Neuronal stem cell (in vitro differentiated cells): ENCODE measurements at regions not wholly inside any gene's neighbourhood (a gene's known extent, or its start where the extent isn't known, plus 50 kb on each side); places are given as distances from the start of the nearest gene placed in this dataset.

Experiments
- DNase-seq: peaks from one replicate; pipeline ENCODE4 v3.0.0-alpha.2; 2013; ENCODE audit warnings: low spot score
- H2AFZ ChIP-seq: one replicate; pipeline ENCODE4 v1.6.1; 2013; ENCODE audit warnings: mild to moderate bottlenecking, low read length, inconsistent platforms
- H2AK5ac ChIP-seq: 2 replicates; pipeline ENCODE4 v1.6.1; 2013; ENCODE audit warnings: low read depth, mild to moderate bottlenecking, inconsistent platforms, low read length, moderate library complexity, mixed read lengths
- H2BK120ac ChIP-seq: 2 replicates; pipeline ENCODE4 v1.6.1; 2013; ENCODE audit warnings: low read depth, mild to moderate bottlenecking, inconsistent platforms, low read length, moderate library complexity, mixed read lengths
- H2BK12ac ChIP-seq: one replicate; pipeline ENCODE4 v1.6.1; 2013; ENCODE audit warnings: low read length, inconsistent platforms
- H2BK15ac ChIP-seq: 2 replicates; pipeline ENCODE4 v1.6.1; 2013; ENCODE audit warnings: mild to moderate bottlenecking, low read length, inconsistent platforms, mixed read lengths
- H2BK5ac ChIP-seq: one replicate; pipeline ENCODE4 v1.6.1; 2013; ENCODE audit warnings: inconsistent platforms, mild to moderate bottlenecking, low read length, moderate library complexity
- H3K14ac ChIP-seq: one replicate; pipeline ENCODE4 v1.6.1; 2013; ENCODE audit warnings: low read length, inconsistent platforms
- H3K18ac ChIP-seq: 2 replicates; pipeline ENCODE4 v1.6.1; 2013; ENCODE audit warnings: low read length, inconsistent platforms
- H3K23ac ChIP-seq: 2 replicates; pipeline ENCODE4 v1.6.1; 2013; ENCODE audit warnings: low read depth, mild to moderate bottlenecking, mixed read lengths, low read length, inconsistent platforms; ENCODE audit not compliant: poor library complexity
- H3K27ac ChIP-seq: replicated peaks from 3 replicates; pipeline ENCODE4 v1.5.1; 2013; ENCODE audit warnings: low read length, inconsistent platforms
- H3K27me3 ChIP-seq, 3 experiments: 2 replicates each; pipeline ENCODE4 v1.6.1; 2013; ENCODE audit warnings: low read length in 3 of 3, mild to moderate bottlenecking in 2 of 3, inconsistent platforms in 1 of 3, low read depth in 1 of 3, mixed read lengths in 1 of 3, moderate library complexity in 1 of 3; ENCODE audit not compliant: control insufficient read depth in 3 of 3, insufficient read depth in 3 of 3
- H3K36me3 ChIP-seq, 2 donors: replicated peaks in 1 of 2; 2 replicates each; pipeline ENCODE4 v1.6.1; 2013; ENCODE audit warnings: low read length in 2 of 2; ENCODE audit not compliant: control insufficient read depth in 2 of 2, insufficient read depth in 2 of 2
- H3K4ac ChIP-seq: 2 replicates; pipeline ENCODE4 v1.6.1; 2013; ENCODE audit warnings: inconsistent platforms, mild to moderate bottlenecking, low read length, moderate library complexity
- H3K4me1 ChIP-seq, 2 donors: 1 replicate in 1 of 2; 2 replicates in 1 of 2; pipeline ENCODE4 v1.6.1; 2013; ENCODE audit warnings: low read length in 2 of 2, low read depth in 1 of 2; ENCODE audit not compliant: control insufficient read depth in 2 of 2, insufficient read depth in 1 of 2
- H3K4me2 ChIP-seq: one replicate; pipeline ENCODE4 v1.6.1; 2013; ENCODE audit warnings: mild to moderate bottlenecking, low read length, inconsistent platforms; ENCODE audit not compliant: insufficient read depth, poor library complexity, severe bottlenecking
- H3K4me3 ChIP-seq, 2 donors: 2 replicates each; pipeline ENCODE4 v1.5.1; 2013; ENCODE audit warnings: low read length in 2 of 2, mild to moderate bottlenecking in 2 of 2, inconsistent platforms in 1 of 2, moderate library complexity in 1 of 2
- H3K79me1 ChIP-seq: one replicate; pipeline ENCODE4 v1.6.1; 2013; ENCODE audit warnings: low read depth, mild to moderate bottlenecking, inconsistent platforms, low read length, moderate library complexity
- H3K9ac ChIP-seq: one replicate; pipeline ENCODE4 v1.6.1; 2013; ENCODE audit warnings: mild to moderate bottlenecking, low read depth, low read length, inconsistent platforms; ENCODE audit not compliant: poor library complexity
- H3K9me3 ChIP-seq, 2 donors: replicated peaks in 1 of 2; 2 replicates each; pipeline versions ENCODE3 to v1.6.1; 2013; ENCODE audit warnings: low read length in 2 of 2, mild to moderate bottlenecking in 2 of 2, inconsistent platforms in 1 of 2, low read depth in 1 of 2, mixed read lengths in 1 of 2, moderate library complexity in 1 of 2; ENCODE audit not compliant: control insufficient read depth in 2 of 2, insufficient read depth in 1 of 2
- H4K8ac ChIP-seq: one replicate; pipeline ENCODE4 v1.6.1; 2013; ENCODE audit warnings: low read depth, mild to moderate bottlenecking, inconsistent platforms, low read length, moderate library complexity
- H4K91ac ChIP-seq: one replicate; pipeline ENCODE4 v1.6.1; 2013; ENCODE audit warnings: low read length, low read depth, mild to moderate bottlenecking, inconsistent platforms; ENCODE audit not compliant: poor library complexity
- WGBS, 2 donors: extraction: QIAGEN DNeasy Blood & Tissue Kit; methylation state at CpG; one replicate each; pipeline ENCODE4 v1.1.7; 2013; ENCODE audit warnings: missing lambda C conversion rate in 2 of 2, mixed read lengths in 1 of 2; ENCODE audit not compliant: insufficient read length in 2 of 2, insufficient replicate concordance in 1 of 2; ENCODE audit errors: extremely low coverage in 2 of 2; 5-methylcytosine and 5-hydroxymethylcytosine counted together

DNA sequence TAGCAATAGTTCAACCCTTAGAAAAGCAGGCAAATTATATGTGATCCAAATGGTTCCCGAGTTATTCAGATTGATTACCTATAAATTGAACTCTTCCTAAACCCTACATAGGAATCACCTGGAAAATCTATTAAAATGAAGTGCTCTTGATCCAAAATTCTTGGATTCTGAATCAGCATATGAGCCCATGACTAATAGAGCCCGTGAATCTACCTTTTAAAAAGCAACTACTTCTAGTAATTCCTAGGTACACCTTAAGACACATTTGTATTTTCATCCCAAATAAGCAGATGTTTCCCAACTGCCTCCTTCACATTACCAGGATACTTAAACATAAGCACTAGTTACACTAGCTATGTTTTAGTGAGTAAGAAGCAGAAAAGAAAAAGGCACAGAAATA, 1171.0 kb upstream of the GOT2 start:
- no peak overlapping the region for H3K4me2 ChIP-seq
- H2BK5ac ChIP-seq, result no peak overlapping the region
- no peak overlapping the region for H4K91ac ChIP-seq
- no peak overlapping the region for H3K14ac ChIP-seq
- H3K4me3 ChIP-seq, result no peak overlapping the region
- no peaks in the 10 kb centered on the region for H3K36me3 ChIP-seq
- H3K27ac ChIP-seq, result no peak overlapping the region
- H2BK120ac ChIP-seq, result no peak overlapping the region
- no CpG with 5 or more reads among the region's 2 CpGs for WGBS, 2 donors
- H4K8ac ChIP-seq, result no peak overlapping the region
- H3K9me3 ChIP-seq, result no peaks in the 10 kb centered on the region
- no peak overlapping the region for H2AK5ac ChIP-seq
- no peak for DNase-seq
- no peak overlapping the region for H3K18ac ChIP-seq
- H3K4ac ChIP-seq, result no peak overlapping the region
- no peak overlapping the region for H2AFZ ChIP-seq
- H2BK15ac ChIP-seq, result no peak overlapping the region
- no peak overlapping the region for H3K9ac ChIP-seq
- H3K79me1 ChIP-seq, result no peaks in the 10 kb centered on the region
- no peak overlapping the region for H3K23ac ChIP-seq
- peaks cover 0 to 3% of the 10 kb centered on the region in 2 donors for H3K4me1 ChIP-seq
- no peaks in the 10 kb centered on the region for H3K27me3 ChIP-seq
- H2BK12ac ChIP-seq, result no peak overlapping the region

DNA sequence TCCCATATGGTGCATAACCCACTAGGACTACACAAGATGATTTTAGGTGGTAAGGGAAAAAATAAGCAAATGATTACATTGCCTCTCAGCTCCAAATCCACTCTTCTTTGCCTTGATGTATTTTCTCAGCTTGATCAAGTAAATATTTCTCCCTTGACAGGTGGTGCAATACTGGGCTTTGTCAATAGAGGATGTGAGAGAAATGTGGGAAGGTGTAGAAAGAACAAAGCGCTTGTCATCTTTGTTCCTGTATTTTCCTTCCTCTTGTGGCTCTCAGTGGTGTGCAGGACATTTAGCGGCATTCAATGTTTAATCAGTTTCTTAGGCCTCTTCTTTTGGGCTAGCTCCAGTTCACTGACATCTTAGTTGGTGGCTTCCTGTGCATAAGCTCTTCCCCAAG, 1165.8 kb upstream of the GOT2 start:
- Histone ChIP-seq H3K14ac (no peak overlapping the region), H2AK5ac (no peak overlapping the region), H2AFZ (no peak overlapping the region), H3K23ac (no peak overlapping the region), H3K27ac (no peak overlapping the region), H2BK15ac (no peak overlapping the region), H3K18ac (no peak overlapping the region), H2BK12ac (no peak overlapping the region), H3K4me1 (peaks cover 0 to 2% of the 10 kb centered on the region in 2 donors), H4K8ac (no peak overlapping the region), H3K27me3 (no peaks in the 10 kb centered on the region), H3K9ac (no peak overlapping the region), H2BK5ac (no peak overlapping the region), H3K4me3 (no peak overlapping the region), H3K4ac (no peak overlapping the region), H2BK120ac (no peak overlapping the region), H3K4me2 (no peak overlapping the region), H3K9me3 (no peaks in the 10 kb centered on the region), H4K91ac (no peak overlapping the region), H3K79me1 (no peaks in the 10 kb centered on the region), H3K36me3 (no peaks in the 10 kb centered on the region)
- no CpG with 5 or more reads among the region's 2 CpGs for WGBS, 2 donors
- no peak for DNase-seq

DNA sequence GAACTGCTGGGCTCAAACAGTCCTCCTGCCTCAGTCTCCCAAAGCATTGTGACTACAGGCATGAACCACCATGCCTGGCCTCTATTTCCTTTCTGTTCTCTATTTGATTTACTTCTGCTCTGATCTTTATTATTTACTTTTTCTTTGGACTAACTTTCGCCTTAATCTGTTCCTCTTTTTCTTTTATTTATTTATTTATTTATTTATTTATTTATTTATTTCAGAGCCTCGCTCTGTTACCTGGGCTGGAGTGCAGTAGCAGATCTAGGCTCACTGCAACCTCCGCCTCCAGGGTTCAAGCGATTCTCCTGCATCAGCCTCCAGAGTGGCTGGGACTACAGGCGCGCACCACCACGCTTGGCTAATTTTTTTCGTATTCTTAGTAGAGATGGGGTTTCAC, 1158.3 kb upstream of the GOT2 start:
- Histone ChIP-seq H2BK120ac (no peak overlapping the region), H3K9me3 (no peaks in the 10 kb centered on the region), H2BK15ac (no peak overlapping the region), H4K91ac (no peak overlapping the region), H3K36me3 (no peaks in the 10 kb centered on the region), H2AFZ (no peak overlapping the region), H3K4me2 (no peak overlapping the region), H3K9ac (no peak overlapping the region), H3K18ac (no peak overlapping the region), H3K4ac (no peak overlapping the region), H3K4me1 (peaks cover 0 to 2% of the 10 kb centered on the region in 2 donors), H3K27ac (no peak overlapping the region), H3K27me3 (no peaks in the 10 kb centered on the region), H4K8ac (no peak overlapping the region), H2BK5ac (no peak overlapping the region), H3K14ac (no peak overlapping the region), H2AK5ac (no peak overlapping the region), H2BK12ac (no peak overlapping the region), H3K79me1 (no peaks in the 10 kb centered on the region), H3K4me3 (no peak overlapping the region), H3K23ac (no peak overlapping the region)
- WGBS, 2 donors, result no CpG with 5 or more reads among the region's 8 CpGs
- DNase-seq, result no peak

DNA sequence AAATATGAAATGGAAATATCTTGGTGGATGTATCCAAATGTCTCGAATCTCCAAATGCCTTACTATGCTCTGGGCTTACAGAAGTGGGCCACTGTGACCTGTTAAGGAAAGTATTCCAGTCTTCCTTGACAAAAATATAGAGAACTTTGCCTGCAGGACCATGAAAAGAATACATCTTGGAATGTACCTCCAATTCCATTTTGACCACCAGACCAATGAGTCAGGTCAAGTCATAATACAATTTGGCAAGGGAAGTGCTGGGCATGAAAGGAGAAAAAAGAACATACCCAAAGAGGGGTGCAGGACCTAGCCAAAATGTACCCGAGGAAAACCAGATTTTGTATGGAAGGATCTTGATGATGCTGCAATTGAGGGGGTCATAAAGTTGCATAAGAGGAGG, 1153.7 kb upstream of the GOT2 start:
- no peak overlapping the region for H3K4me2 ChIP-seq
- H3K23ac ChIP-seq, result no peak overlapping the region
- no CpG with 5 or more reads among the region's 2 CpGs for WGBS, 2 donors
- H3K9me3 ChIP-seq, result no peaks in the 10 kb centered on the region
- no peak overlapping the region for H2BK5ac ChIP-seq
- H3K27ac ChIP-seq, result no peak overlapping the region
- H2AK5ac ChIP-seq, result no peak overlapping the region
- no peaks in the 10 kb centered on the region for H3K4me1 ChIP-seq
- no peak overlapping the region for H3K4ac ChIP-seq
- H3K9ac ChIP-seq, result no peak overlapping the region
- H3K4me3 ChIP-seq, result no peak overlapping the region
- H4K8ac ChIP-seq, result no peak overlapping the region
- no peak overlapping the region for H3K14ac ChIP-seq
- no peak overlapping the region for H2AFZ ChIP-seq
- H3K79me1 ChIP-seq, result no peaks in the 10 kb centered on the region
- H2BK12ac ChIP-seq, result no peak overlapping the region
- H4K91ac ChIP-seq, result no peak overlapping the region
- DNase-seq, result no peak
- H3K36me3 ChIP-seq, result no peaks in the 10 kb centered on the region
- H2BK15ac ChIP-seq, result no peak overlapping the region
- no peak overlapping the region for H2BK120ac ChIP-seq
- H3K27me3 ChIP-seq, result no peaks in the 10 kb centered on the region
- H3K18ac ChIP-seq, result no peak overlapping the region
